Erythroblast (primary cell): ENCODE measurements at regions not wholly inside any gene's neighbourhood (a gene's known extent, or its start where the extent isn't known, plus 50 kb on each side); places are given as distances from the start of the nearest gene placed in this dataset.

Experiments used
- GATA1 ChIP-seq: IDR thresholded peaks from 2 replicates; pipeline ENCODE4 v1.6.1; 2011; ENCODE audit warnings: low read depth, mild to moderate bottlenecking, control low read depth, low read length, moderate library complexity
- POLR2A ChIP-seq: IDR thresholded peaks from 2 replicates; pipeline ENCODE4 v1.6.1; 2011; ENCODE audit warnings: mild to moderate bottlenecking, low read length

DNA sequence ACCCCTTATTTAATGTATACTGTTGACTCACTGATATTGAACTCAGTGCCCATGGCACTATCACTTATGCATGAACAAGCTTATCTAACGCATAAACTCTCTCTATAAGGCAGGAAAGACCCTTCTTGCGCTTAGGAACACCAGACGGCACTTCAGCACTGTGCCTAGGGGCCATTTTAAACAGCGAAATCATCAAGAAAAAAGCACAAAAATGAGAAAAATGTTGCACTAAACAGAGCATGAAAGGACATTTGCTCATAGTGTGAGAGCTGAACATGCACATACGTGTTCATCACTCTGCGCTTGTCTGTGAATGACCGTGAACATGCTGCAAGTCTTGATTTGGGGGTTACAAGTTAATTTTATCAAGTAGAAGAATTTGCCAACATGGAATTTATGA, 109.6 kb downstream of the WDR11 start:
- TF ChIP-seq POLR2A (no peak), GATA1 (no peak)
